HEK293 (cell line): ENCODE measurements at regions not wholly inside any gene's neighbourhood (a gene's known extent, or its start where the extent isn't known, plus 50 kb on each side); places are given as distances from the start of the nearest gene placed in this dataset.

ENCODE experiments used
- CTCF ChIP-seq: fragments of 450-650 bp; formaldehyde crosslinking; IDR thresholded peaks from 2 replicates; pipeline ENCODE4 v1.5.1; 2016; ENCODE audit warnings: missing biosample characterization, missing genetic modification characterization
- MYNN ChIP-seq: fragments of 450-650 bp; formaldehyde crosslinking; IDR thresholded peaks from 2 replicates; pipeline ENCODE4 v1.5.1; 2016; ENCODE audit warnings: missing biosample characterization, missing genetic modification characterization, borderline replicate concordance
- REST ChIP-seq: fragments of 450-650 bp; formaldehyde crosslinking; IDR thresholded peaks from 2 replicates; pipeline ENCODE4 v1.5.1; 2016; ENCODE audit warnings: missing biosample characterization, missing genetic modification characterization
- ZBTB1 ChIP-seq: fragments of 450-650 bp; formaldehyde crosslinking; IDR thresholded peaks from 2 replicates; pipeline ENCODE4 v1.5.1; 2016; ENCODE audit warnings: missing biosample characterization, missing genetic modification characterization
- ZBTB20 ChIP-seq: fragments of 450-650 bp; formaldehyde crosslinking; IDR thresholded peaks from 2 replicates; pipeline ENCODE4 v1.5.1; 2016; ENCODE audit warnings: missing biosample characterization, missing genetic modification characterization
- ZBTB8A ChIP-seq: fragments of 450-650 bp; formaldehyde crosslinking; IDR thresholded peaks from 2 replicates; pipeline ENCODE4 v1.5.1; 2016; ENCODE audit warnings: missing biosample characterization, missing genetic modification characterization
- ZEB2 ChIP-seq: fragments of 450-650 bp; formaldehyde crosslinking; IDR thresholded peaks from 2 replicates; pipeline ENCODE4 v1.5.1; 2016; ENCODE audit warnings: missing biosample characterization, missing genetic modification characterization
- ZNF10 ChIP-seq: fragments of 450-650 bp; formaldehyde crosslinking; IDR thresholded peaks from 2 replicates; pipeline ENCODE4 v1.5.1; 2017; ENCODE audit warnings: missing biosample characterization, missing genetic modification characterization
- ZNF114 ChIP-seq: fragments of 450-650 bp; formaldehyde crosslinking; IDR thresholded peaks from 2 replicates; pipeline ENCODE4 v1.5.0; 2017; ENCODE audit warnings: missing biosample characterization, missing genetic modification characterization
- ZNF169 ChIP-seq: fragments of 450-650 bp; formaldehyde crosslinking; IDR thresholded peaks from 2 replicates; pipeline ENCODE4 v1.5.1; 2016; ENCODE audit warnings: missing biosample characterization, missing genetic modification characterization
- ZNF701 ChIP-seq: fragments of 450-650 bp; formaldehyde crosslinking; IDR thresholded peaks from 2 replicates; pipeline ENCODE4 v1.5.1; 2016; ENCODE audit warnings: missing biosample characterization, missing genetic modification characterization
- ZNF747 ChIP-seq: fragments of 450-650 bp; formaldehyde crosslinking; IDR thresholded peaks from 2 replicates; pipeline ENCODE4 v1.5.1; 2016; ENCODE audit warnings: missing biosample characterization, missing genetic modification characterization

DNA sequence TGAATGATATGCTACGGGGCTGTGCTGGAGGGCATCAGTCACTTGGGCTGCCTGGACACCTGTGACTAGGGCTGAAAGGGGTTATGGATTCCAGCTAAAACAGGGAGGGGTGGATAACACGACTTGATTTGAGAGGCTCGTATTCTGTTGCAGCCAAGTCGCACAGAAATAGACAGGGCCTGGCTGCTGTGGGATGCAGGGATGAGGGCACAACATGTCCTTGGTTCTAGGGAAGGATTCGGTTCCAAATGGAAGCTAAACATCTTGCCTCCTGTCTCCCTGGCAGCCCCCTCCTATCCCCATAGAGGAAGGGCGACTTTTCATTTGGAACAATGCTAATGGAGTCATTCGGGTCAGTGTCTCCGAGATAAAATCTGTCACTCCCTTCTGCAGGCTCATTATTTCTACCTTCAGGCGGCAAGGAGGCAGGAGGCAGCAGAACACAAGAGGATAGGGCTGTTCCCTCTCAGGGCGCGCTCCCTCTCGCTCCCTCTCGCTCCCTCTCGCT is 433.8 kb upstream of the RBMS3 start:
- TF ChIP-seq ZBTB20 (no peak), REST (tag by site-specific recombination) (no peak), CTCF (tag by site-specific recombination) (no peak), ZNF10 (tag by site-specific recombination) (no peak), ZBTB1 (no peak), ZNF169 (tag by site-specific recombination) (no peak), ZBTB8A (tag by site-specific recombination) (no peak), MYNN (tag by site-specific recombination) (no peak), ZEB2 (tag by site-specific recombination) (no peak), ZNF701 (tag by site-specific recombination) (no peak), ZNF114 (no peak), ZNF747 (no peak)
